GM12878 (cell line): ENCODE measurements at regions not wholly inside any gene's neighbourhood (a gene's known extent, or its start where the extent isn't known, plus 50 kb on each side); places are given as distances from the start of the nearest gene placed in this dataset.
A peak's percentile ranks its signal among the peaks of the same experiment; 100 is the strongest.

Experiments
- ATAC-seq: fragments of 200-7000 bp; cut with Tn5 transposase; 3 replicates; pipeline ENCODE4 v1.9.1; 2020; ENCODE audit warnings: mild to moderate bottlenecking, moderate library complexity
- BruUV-seq: library from RNA; stranded (reverse); fragments of 400-500 nt; replicated peaks from 2 replicates; lab custom pipeline; 2021; lab: Mats Ljungman, UMichigan
- CTCF ChIA-PET: fragments of 300-600 bp; sonication (Branson Sonifier 250); formaldehyde crosslinking; extraction: SDS; loops from one replicate; lab custom pipeline; 2021; ENCODE audit warnings: inconsistent platforms; lab: Yijun Ruan, JAX
- POLR2A ChIA-PET: fragments of 350-600 bp; formaldehyde crosslinking; extraction: SDS; loops from one replicate; lab custom pipeline; 2021; ENCODE audit warnings: inconsistent platforms; lab: Charles Lee
- RAD21 ChIA-PET: fragments of 300-600 bp; sonication (Branson Sonifier 250); formaldehyde crosslinking; loops from one replicate; lab custom pipeline; 2023; ENCODE audit warnings: antibody characterized with exemption; ENCODE audit not compliant: unreplicated experiment; lab: Charles Lee
- SMC1A ChIA-PET: fragments of 300-600 bp; sonication (Branson Sonifier 250); formaldehyde crosslinking; loops from one replicate; lab custom pipeline; 2023; ENCODE audit not compliant: unreplicated experiment, uncharacterized antibody; lab: Charles Lee
- DNase-seq: peaks from one replicate; pipeline ENCODE4 v3.0.0-alpha.2; 2011; ENCODE audit warnings: low read depth, low spot score
- FAIRE-seq: peaks from 3 replicates; lab custom pipeline; 2011; peaks lifted over from hg19 to GRCh38; lab: Jason Lieb, UNC
- H2AFZ ChIP-seq: 2 replicates; pipeline ENCODE4 v1.6.0; 2011; ENCODE audit warnings: low read depth, low read length, control low read depth; ENCODE audit not compliant: control insufficient read depth
- H3K27ac ChIP-seq: 2 replicates; pipeline ENCODE4 v1.5.1; 2011; ENCODE audit warnings: control low read depth; ENCODE audit not compliant: control insufficient read depth, insufficient read depth
- H3K27me3 ChIP-seq, 2 experiments: replicated peaks in 1 of 2; 2 replicates each; pipeline versions ENCODE4 v1.6.0 to v1.6.1; 2011; ENCODE audit warnings: low read length in 1 of 2; ENCODE audit not compliant: control insufficient read depth in 2 of 2, insufficient read depth in 2 of 2
- H3K36me3 ChIP-seq, 2 experiments: 2 replicates each; pipeline ENCODE4 v1.5.1; 2011; ENCODE audit warnings: low read length in 1 of 2; ENCODE audit not compliant: control insufficient read depth in 2 of 2, insufficient read depth in 2 of 2
- H3K4me1 ChIP-seq: 2 replicates; pipeline ENCODE4 v1.6.1; 2011; ENCODE audit warnings: mild to moderate bottlenecking, low read length, moderate library complexity, mixed read lengths; ENCODE audit not compliant: control insufficient read depth, insufficient read depth
- H3K4me2 ChIP-seq: 2 replicates; pipeline ENCODE4 v1.6.0; 2011; ENCODE audit warnings: control low read depth; ENCODE audit not compliant: control insufficient read depth, insufficient read depth
- H3K4me3 ChIP-seq: fragments of 200-600 bp; sonication (generic); 2 replicates; pipeline ENCODE4 v1.5.1; 2016
- H3K79me2 ChIP-seq: 2 replicates; pipeline ENCODE4 v1.6.0; 2011; ENCODE audit warnings: low read length; ENCODE audit not compliant: control insufficient read depth, insufficient read depth
- H3K9ac ChIP-seq: 2 replicates; pipeline ENCODE4 v1.8.0; 2011; ENCODE audit warnings: low read length, control low read depth, mixed read lengths; ENCODE audit not compliant: control insufficient read depth, insufficient read depth
- H3K9me3 ChIP-seq: replicated peaks from 3 replicates; pipeline ENCODE4 v1.5.1; 2011; ENCODE audit warnings: mild to moderate bottlenecking, low read length; ENCODE audit not compliant: control insufficient read depth, insufficient read depth
- H4K20me1 ChIP-seq: 2 replicates; pipeline ENCODE4 v1.6.0; 2011; ENCODE audit not compliant: control insufficient read depth, insufficient read depth
- CHD4 ChIP-seq: fragments of 200-600 bp; sonication (generic); IDR thresholded peaks from 2 replicates; pipeline ENCODE4 v1.6.1; 2016; ENCODE audit warnings: mild to moderate bottlenecking
- GABPA ChIP-seq: IDR thresholded peaks from 2 replicates; pipeline ENCODE4 v1.6.1; 2014; ENCODE audit warnings: antibody characterized with exemption, low read depth, mild to moderate bottlenecking, inconsistent platforms
- HDGF ChIP-seq: fragments of 450-650 bp; IDR thresholded peaks from 2 replicates; pipeline ENCODE4 v1.6.1; 2016; ENCODE audit warnings: antibody characterized with exemption
- KDM1A ChIP-seq: fragments of 200-600 bp; sonication (generic); IDR thresholded peaks from 2 replicates; pipeline ENCODE4 v1.6.1; 2016; ENCODE audit warnings: borderline replicate concordance
- LARP7 ChIP-seq: fragments of 450-650 bp; IDR thresholded peaks from 2 replicates; pipeline ENCODE4 v1.6.1; 2017; ENCODE audit warnings: mild to moderate bottlenecking
- MYB ChIP-seq: fragments of 150-350 bp; IDR thresholded peaks from 2 replicates; pipeline ENCODE4 v1.6.1; 2014; ENCODE audit warnings: mild to moderate bottlenecking, low read depth, low read length, borderline replicate concordance
- RCOR1 ChIP-seq: conservative IDR thresholded peaks from 2 replicates; pipeline ENCODE4 v1.6.1; 2012; ENCODE audit warnings: low read depth, low read length, improper control_type of control experiment
- RFX5 ChIP-seq: IDR thresholded peaks from 2 replicates; pipeline ENCODE4 v1.6.1; 2011; ENCODE audit warnings: low read depth, low read length, improper control_type of control experiment
- STAT3 ChIP-seq: IDR thresholded peaks from 2 replicates; pipeline ENCODE4 v1.6.1; 2011; ENCODE audit warnings: low read depth, low read length, improper control_type of control experiment
- WRNIP1 ChIP-seq: IDR thresholded peaks from 2 replicates; pipeline ENCODE4 v1.6.1; 2011; ENCODE audit warnings: low read depth, low read length, improper control_type of control experiment, borderline replicate concordance
- YBX1 ChIP-seq: fragments of 450-650 bp; IDR thresholded peaks from 2 replicates; pipeline ENCODE4 v1.6.1; 2016; ENCODE audit warnings: antibody characterized with exemption
- ZNF207 ChIP-seq: fragments of 450-650 bp; IDR thresholded peaks from 2 replicates; pipeline ENCODE4 v1.6.1; 2014; ENCODE audit warnings: antibody characterized with exemption, mild to moderate bottlenecking, borderline replicate concordance
- WGBS: methylation state at CpG from one replicate; pipeline ENCODE4 v1.1.6; 2016; ENCODE audit warnings: low lambda C conversion rate; ENCODE audit not compliant: insufficient replicate concordance, insufficient coverage; ENCODE audit errors: missing lambda C conversion rate; 5-methylcytosine and 5-hydroxymethylcytosine counted together
- in situ Hi-C: fragments of 300-500 bp; cut with MboI; formaldehyde crosslinking; loops from 9 replicates; pipeline ENCODE4 v1.14.3; 2018; ENCODE audit warnings: mixed read lengths
- intact Hi-C: fragments of 100-400 bp; cut with micrococcal nuclease; formaldehyde crosslinking; loops from one replicate; pipeline ENCODE4 v1.14.2; 2022; ENCODE audit not compliant: unreplicated experiment
- TF ChIP-seq, protein P1 (sequence below): fragments of 450-650 bp; IDR thresholded peaks from 2 replicates; pipeline ENCODE4 v1.6.1; 2017; ENCODE audit warnings: antibody characterized with exemption, mild to moderate bottlenecking, moderate library complexity
- TF ChIP-seq, protein P2 (sequence below): fragments of 450-650 bp; IDR thresholded peaks from 2 replicates; pipeline ENCODE4 v1.6.1; 2017; ENCODE audit warnings: mild to moderate bottlenecking, low read depth, inconsistent platforms; ENCODE audit not compliant: poor library complexity, severe bottlenecking

GRCh38 chr10:123299598-123299997 lies 145.4 kb downstream of the BUB3 start:
- no peak overlapping the region for H2AFZ ChIP-seq
- no TSS peak for BruUV-seq
- TF ChIP-seq ZNF207 (no peak), STAT3 (no peak), MYB (no peak), KDM1A (no peak), CHD4 (no peak), RFX5 (no peak)
- H3K4me2 ChIP-seq = no peak overlapping the region
- no peak overlapping the region for H3K27ac ChIP-seq
- ChIA-PET RAD21 (no interaction called here), POLR2A (no interaction called here), SMC1A (no interaction called here), CTCF (no interaction called here)
- ATAC-seq (no peak), FAIRE-seq (no peak), DNase-seq (no peak)
- H3K9me3 ChIP-seq = no peaks in the 10 kb centered on the region; the same call in 1 of the 3 replicates
- no peaks in the 10 kb centered on the region for H3K36me3 ChIP-seq
- H4K20me1 ChIP-seq = no peaks in the 10 kb centered on the region
- no peaks in the 10 kb centered on the region for H3K27me3 ChIP-seq
- no peak overlapping the region for H3K9ac ChIP-seq
- in situ Hi-C loops (no loop called here), intact Hi-C loops (no loop called here)
- WGBS = 62% methylated on average over 6 of the region's 6 CpGs
- no peaks in the 10 kb centered on the region for H3K4me1 ChIP-seq
- H3K4me3 ChIP-seq = no peak overlapping the region
- H3K79me2 ChIP-seq = no peaks in the 10 kb centered on the region

DNA sequence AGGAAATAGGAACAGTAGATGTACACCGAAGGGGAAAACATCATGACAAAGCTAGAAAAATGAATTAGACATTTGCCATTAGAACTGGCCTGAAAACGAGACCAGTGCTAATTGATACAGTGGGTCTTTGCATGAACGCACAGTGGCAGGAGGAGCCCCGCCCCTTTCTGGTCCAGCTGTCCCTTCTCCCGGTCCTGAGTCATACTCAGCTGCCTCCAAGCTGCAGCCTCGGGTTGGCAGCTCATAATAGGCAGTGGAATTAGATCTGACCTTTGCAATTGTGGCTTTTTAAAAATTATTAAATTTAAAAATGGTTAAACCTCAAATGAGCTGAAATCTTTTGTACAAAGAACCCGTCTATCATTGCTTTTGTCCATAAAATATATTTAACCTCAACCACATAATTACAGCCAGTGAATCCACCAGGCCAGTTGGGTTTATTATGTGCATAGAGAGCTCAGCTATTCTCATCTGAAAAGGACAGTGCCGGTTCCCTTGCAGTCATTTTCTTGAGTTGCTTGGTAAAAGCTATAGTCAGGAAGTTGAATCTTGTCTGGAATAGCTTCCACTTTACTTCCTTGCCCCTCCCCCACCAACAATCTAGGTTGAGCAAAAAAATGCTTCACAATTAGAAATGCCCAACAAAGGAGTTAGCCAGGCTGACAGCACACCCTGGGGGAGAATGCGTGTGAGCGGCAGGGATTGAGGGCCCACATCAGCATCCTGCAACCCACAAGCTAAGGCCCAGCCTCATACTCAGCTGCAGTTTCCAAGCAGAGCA lies 147.1 kb downstream of the BUB3 start:
- no peaks in the 10 kb centered on the region for H3K36me3 ChIP-seq
- no peaks in the 10 kb centered on the region for H3K4me1 ChIP-seq
- H3K9ac ChIP-seq = no peak overlapping the region
- DNase-seq = no peak
- no peak overlapping the region for H3K27ac ChIP-seq
- ChIA-PET RAD21 (no interaction called here), SMC1A (interaction anchor here (1.0 to 1.2 kb wide), 2 partner anchors 20 to 248 kb away, joined by 3 read pairs; no protein-coding TSS in a partner anchor), CTCF (interaction anchor here (1.1 to 1.4 kb wide), 2 partner anchors 13 to 19 kb away, joined by 4 to 5 read pairs; no protein-coding TSS in a partner anchor), POLR2A (no interaction called here)
- FAIRE-seq = no peak
- H3K27me3 ChIP-seq = no peaks in the 10 kb centered on the region
- WGBS = 35% methylated on average over 10 of the region's 10 CpGs
- no peak overlapping the region for H3K4me2 ChIP-seq
- H3K79me2 ChIP-seq = no peaks in the 10 kb centered on the region
- no peak overlapping the region for H3K4me3 ChIP-seq
- ATAC-seq = peak; percentile 81
- H4K20me1 ChIP-seq = no peaks in the 10 kb centered on the region
- in situ Hi-C loops = no loop called here
- H3K9me3 ChIP-seq = no peaks in the 10 kb centered on the region
- no TSS peak for BruUV-seq
- no peak overlapping the region for H2AFZ ChIP-seq
- intact Hi-C loops = no loop called here
- TF ChIP-seq STAT3 = no peak
- no peak for TF ChIP-seq LARP7
- no peak for TF ChIP-seq WRNIP1
- TF ChIP-seq, protein P1, sequence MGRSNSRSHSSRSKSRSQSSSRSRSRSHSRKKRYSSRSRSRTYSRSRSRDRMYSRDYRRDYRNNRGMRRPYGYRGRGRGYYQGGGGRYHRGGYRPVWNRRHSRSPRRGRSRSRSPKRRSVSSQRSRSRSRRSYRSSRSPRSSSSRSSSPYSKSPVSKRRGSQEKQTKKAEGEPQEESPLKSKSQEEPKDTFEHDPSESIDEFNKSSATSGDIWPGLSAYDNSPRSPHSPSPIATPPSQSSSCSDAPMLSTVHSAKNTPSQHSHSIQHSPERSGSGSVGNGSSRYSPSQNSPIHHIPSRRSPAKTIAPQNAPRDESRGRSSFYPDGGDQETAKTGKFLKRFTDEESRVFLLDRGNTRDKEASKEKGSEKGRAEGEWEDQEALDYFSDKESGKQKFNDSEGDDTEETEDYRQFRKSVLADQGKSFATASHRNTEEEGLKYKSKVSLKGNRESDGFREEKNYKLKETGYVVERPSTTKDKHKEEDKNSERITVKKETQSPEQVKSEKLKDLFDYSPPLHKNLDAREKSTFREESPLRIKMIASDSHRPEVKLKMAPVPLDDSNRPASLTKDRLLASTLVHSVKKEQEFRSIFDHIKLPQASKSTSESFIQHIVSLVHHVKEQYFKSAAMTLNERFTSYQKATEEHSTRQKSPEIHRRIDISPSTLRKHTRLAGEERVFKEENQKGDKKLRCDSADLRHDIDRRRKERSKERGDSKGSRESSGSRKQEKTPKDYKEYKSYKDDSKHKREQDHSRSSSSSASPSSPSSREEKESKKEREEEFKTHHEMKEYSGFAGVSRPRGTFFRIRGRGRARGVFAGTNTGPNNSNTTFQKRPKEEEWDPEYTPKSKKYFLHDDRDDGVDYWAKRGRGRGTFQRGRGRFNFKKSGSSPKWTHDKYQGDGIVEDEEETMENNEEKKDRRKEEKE = no peak
- no peak for TF ChIP-seq GABPA
- TF ChIP-seq, protein P2, sequence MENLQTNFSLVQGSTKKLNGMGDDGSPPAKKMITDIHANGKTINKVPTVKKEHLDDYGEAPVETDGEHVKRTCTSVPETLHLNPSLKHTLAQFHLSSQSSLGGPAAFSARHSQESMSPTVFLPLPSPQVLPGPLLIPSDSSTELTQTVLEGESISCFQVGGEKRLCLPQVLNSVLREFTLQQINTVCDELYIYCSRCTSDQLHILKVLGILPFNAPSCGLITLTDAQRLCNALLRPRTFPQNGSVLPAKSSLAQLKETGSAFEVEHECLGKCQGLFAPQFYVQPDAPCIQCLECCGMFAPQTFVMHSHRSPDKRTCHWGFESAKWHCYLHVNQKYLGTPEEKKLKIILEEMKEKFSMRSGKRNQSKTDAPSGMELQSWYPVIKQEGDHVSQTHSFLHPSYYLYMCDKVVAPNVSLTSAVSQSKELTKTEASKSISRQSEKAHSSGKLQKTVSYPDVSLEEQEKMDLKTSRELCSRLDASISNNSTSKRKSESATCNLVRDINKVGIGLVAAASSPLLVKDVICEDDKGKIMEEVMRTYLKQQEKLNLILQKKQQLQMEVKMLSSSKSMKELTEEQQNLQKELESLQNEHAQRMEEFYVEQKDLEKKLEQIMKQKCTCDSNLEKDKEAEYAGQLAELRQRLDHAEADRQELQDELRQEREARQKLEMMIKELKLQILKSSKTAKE = no peak
- no peak for TF ChIP-seq RCOR1
- TF ChIP-seq HDGF = no peak
- no peak for TF ChIP-seq YBX1
